ENCODE measurements at regions not wholly inside any gene's neighbourhood (a gene's known extent, or its start where the extent isn't known, plus 50 kb on each side); places are given as distances from the start of the nearest gene placed in this dataset.

- TF ChIP-seq SPI1 (IDR thresholded peaks at IDR 0.05; ENCODE audit: low read depth, low read length) (peak; percentile 43; the same call in 1 of the 2 replicates), TAF1 (IDR thresholded peaks at IDR 0.05; ENCODE audit: low read depth, low read length) (no peak), POLR2A (IDR thresholded peaks at IDR 0.05; ENCODE audit: low read depth, low read length) (no peak)
Measured at GRCh38 chr1:172745014-172745413, 86.1 kb downstream of the FASLG start.
